Loucy (cell line): ENCODE measurements at regions not wholly inside any gene's neighbourhood (a gene's known extent, or its start where the extent isn't known, plus 50 kb on each side); places are given as distances from the start of the nearest gene placed in this dataset.
"Not testable (repeated sequence)": the region's sequence is repeated elsewhere in the genome, so short reads cannot be mapped to it uniquely, and the experiment has no call there.

Experiments
- H2AFZ ChIP-seq: fragments of 200-600 bp; sonication (generic); 2 replicates; pipeline ENCODE4 v1.6.0; 2016; ENCODE audit warnings: antibody characterized with exemption, mild to moderate bottlenecking, low read length, moderate library complexity
- H3F3A ChIP-seq: fragments of 200-600 bp; 2 replicates; pipeline ENCODE4 v1.6.0; 2016; ENCODE audit warnings: antibody characterized with exemption, low read depth, mild to moderate bottlenecking
- H3K27me3 ChIP-seq: fragments of 200-600 bp; sonication (generic); 2 replicates; pipeline ENCODE4 v1.6.1; 2014; ENCODE audit warnings: low read length, mild to moderate bottlenecking; ENCODE audit not compliant: insufficient read depth, poor library complexity, severe bottlenecking
- H3K36me3 ChIP-seq: fragments of 200-600 bp; sonication (generic); 2 replicates; pipeline ENCODE4 v1.6.1; 2016; ENCODE audit warnings: low read length; ENCODE audit not compliant: insufficient read depth
- H3K4me1 ChIP-seq: fragments of 200-600 bp; sonication (generic); 2 replicates; pipeline ENCODE4 v1.5.1; 2014; ENCODE audit warnings: low read length, mild to moderate bottlenecking; ENCODE audit not compliant: insufficient read depth, poor library complexity, severe bottlenecking
- H3K4me2 ChIP-seq: fragments of 200-600 bp; sonication (generic); 2 replicates; pipeline ENCODE4 v1.6.0; 2014; ENCODE audit warnings: antibody characterized with exemption, low read length, low read depth, mild to moderate bottlenecking; ENCODE audit not compliant: poor library complexity, severe bottlenecking
- H3K4me3 ChIP-seq: fragments of 200-600 bp; sonication (generic); 2 replicates; pipeline ENCODE4 v1.5.1; 2014; ENCODE audit warnings: low read length, mild to moderate bottlenecking, mixed read lengths; ENCODE audit not compliant: poor library complexity, severe bottlenecking
- H3K79me2 ChIP-seq: fragments of 200-600 bp; sonication (generic); 2 replicates; pipeline ENCODE4 v1.6.1; 2014; ENCODE audit warnings: low read length; ENCODE audit not compliant: insufficient read depth
- H3K9ac ChIP-seq: fragments of 200-600 bp; sonication (generic); 2 replicates; pipeline ENCODE4 v1.6.0; 2014; ENCODE audit warnings: mild to moderate bottlenecking, low read depth, low read length, moderate library complexity; ENCODE audit not compliant: poor library complexity, severe bottlenecking
- H3K9me2 ChIP-seq: fragments of 200-600 bp; sonication (generic); replicated peaks from 2 replicates; pipeline ENCODE4 v1.6.1; 2016; ENCODE audit warnings: low read depth, low read length, mixed read lengths
- H3K9me3 ChIP-seq: fragments of 200-600 bp; sonication (generic); 2 replicates; pipeline ENCODE4 v1.6.1; 2014; ENCODE audit warnings: mild to moderate bottlenecking, antibody characterized with exemption, low read length, low read depth; ENCODE audit not compliant: insufficient read depth
- H4K20me1 ChIP-seq: fragments of 200-600 bp; sonication (generic); 2 replicates; pipeline ENCODE4 v1.6.0; 2014; ENCODE audit warnings: antibody characterized with exemption, low read length, mild to moderate bottlenecking; ENCODE audit not compliant: insufficient read depth, poor library complexity, severe bottlenecking
- CTCF ChIP-seq: fragments of 200-600 bp; sonication (generic); conservative IDR thresholded peaks from 2 replicates; pipeline ENCODE4 v1.5.1; 2014; ENCODE audit warnings: mild to moderate bottlenecking, antibody characterized with exemption, low read length
- EZH2phosphoT487 ChIP-seq: fragments of 200-600 bp; IDR thresholded peaks from 2 replicates; pipeline ENCODE4 v1.6.1; 2018; ENCODE audit warnings: antibody characterized with exemption, mild to moderate bottlenecking, moderate library complexity, borderline replicate concordance

- H3K9ac ChIP-seq: no peak overlapping the region
- no peak overlapping the region for H2AFZ ChIP-seq
Measured at GRCh38 chr4:163693776-163694175, 199.3 kb downstream of the TMA16 start.

GRCh38 chr4:163694385-163694784, 199.9 kb downstream of the TMA16 start:
- no peak overlapping the region for H3K4me3 ChIP-seq
- no peak overlapping the region for H2AFZ ChIP-seq
- H3K9me3 ChIP-seq: no peaks in the 10 kb centered on the region
- H3K79me2 ChIP-seq: no peaks in the 10 kb centered on the region
- TF ChIP-seq EZH2phosphoT487: no peak
- TF ChIP-seq CTCF: no peak
- H3F3A ChIP-seq: 0 out of 2 replicates have a peak, but pooled peaks cover 5% of the 10 kb centered on the region
- no peaks in the 10 kb centered on the region for H3K27me3 ChIP-seq
- no peaks in the 10 kb centered on the region for H4K20me1 ChIP-seq
- H3K4me2 ChIP-seq: no peak overlapping the region
- H3K9ac ChIP-seq: no peak overlapping the region
- H3K9me2 ChIP-seq: no peaks in the 10 kb centered on the region
- no peaks in the 10 kb centered on the region for H3K36me3 ChIP-seq
- peaks cover 26% of the 10 kb centered on the region for H3K4me1 ChIP-seq

More at GRCh38 chr4:163693776-163694175, 199.3 kb downstream of the TMA16 start:
- H3K9me2 ChIP-seq: no peaks in the 10 kb centered on the region
- H3K36me3 ChIP-seq: no peaks in the 10 kb centered on the region
- H3K9me3 ChIP-seq: no peaks in the 10 kb centered on the region
- peaks cover 26% of the 10 kb centered on the region for H3K4me1 ChIP-seq
- no peak overlapping the region for H3K4me2 ChIP-seq
- H3F3A ChIP-seq: 0 out of 2 replicates have a peak, but pooled peaks cover 5% of the 10 kb centered on the region
- H4K20me1 ChIP-seq: no peaks in the 10 kb centered on the region
- no peaks in the 10 kb centered on the region for H3K27me3 ChIP-seq
- H3K79me2 ChIP-seq: no peaks in the 10 kb centered on the region
- no peak overlapping the region for H3K4me3 ChIP-seq
- TF ChIP-seq CTCF (no peak), EZH2phosphoT487 (no peak)

- TF ChIP-seq EZH2phosphoT487 (no peak), CTCF (no peak)
- Histone ChIP-seq H3K27me3 (no peaks in the 10 kb centered on the region), H3K79me2 (no peaks in the 10 kb centered on the region), H3K4me3 (no peak overlapping the region), H2AFZ (no peak overlapping the region), H4K20me1 (no peaks in the 10 kb centered on the region), H3F3A (0 out of 2 replicates have a peak, but pooled peaks cover 5% of the 10 kb centered on the region), H3K9me2 (no peaks in the 10 kb centered on the region), H3K4me2 (no peak overlapping the region), H3K36me3 (no peaks in the 10 kb centered on the region), H3K4me1 (peaks cover 15% of the 10 kb centered on the region), H3K9ac (no peak overlapping the region), H3K9me3 (no peaks in the 10 kb centered on the region)
Measured at GRCh38 chr4:163697121-163697520, 202.6 kb downstream of the TMA16 start.

- not testable (repeated sequence) for H3K27me3 ChIP-seq, H3K4me3 ChIP-seq, H3K36me3 ChIP-seq, H2AFZ ChIP-seq, H3K9me2 ChIP-seq, H3K4me2 ChIP-seq, H3F3A ChIP-seq, H3K79me2 ChIP-seq, H3K9ac ChIP-seq, H4K20me1 ChIP-seq, H3K9me3 ChIP-seq
- peaks cover 11% of the 10 kb centered on the region for H3K4me1 ChIP-seq
Measured at GRCh38 chr4:163700383-163700782, 205.9 kb downstream of the TMA16 start.
